Inferior parietal cortex (tissue), 1 donor: ENCODE measurements at regions not wholly inside any gene's neighbourhood (a gene's known extent, or its start where the extent isn't known, plus 50 kb on each side); places are given as distances from the start of the nearest gene placed in this dataset.

Experiments
- DNase-seq: peaks from one replicate; pipeline ENCODE4 v3.0.0-alpha.2; 2016; ENCODE audit errors: extremely low spot score

GRCh38 chr16:87552072-87552718, 50.1 kb upstream of the JPH3 start:
- DNase-seq = no peak

DNA sequence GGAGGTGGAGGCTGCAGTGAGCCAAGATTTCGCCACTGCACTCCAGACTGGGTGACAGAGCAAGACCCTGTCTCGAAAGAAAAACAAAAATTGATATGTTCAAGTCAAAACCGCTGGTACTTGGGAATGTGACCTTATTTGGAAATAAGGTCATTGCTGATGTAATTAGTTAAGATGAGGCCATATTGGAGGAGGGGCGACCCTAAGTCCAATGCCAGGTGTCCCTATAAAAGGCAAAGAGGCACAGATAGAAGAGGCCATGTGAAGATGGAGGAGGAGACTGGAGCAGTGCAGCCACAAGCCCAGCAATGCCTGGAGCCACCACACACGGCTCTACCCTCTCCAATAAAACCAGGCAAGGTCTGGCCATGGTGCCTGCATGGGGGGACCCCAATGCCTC, 50.8 kb upstream of the JPH3 start:
- no peak for DNase-seq

DNA sequence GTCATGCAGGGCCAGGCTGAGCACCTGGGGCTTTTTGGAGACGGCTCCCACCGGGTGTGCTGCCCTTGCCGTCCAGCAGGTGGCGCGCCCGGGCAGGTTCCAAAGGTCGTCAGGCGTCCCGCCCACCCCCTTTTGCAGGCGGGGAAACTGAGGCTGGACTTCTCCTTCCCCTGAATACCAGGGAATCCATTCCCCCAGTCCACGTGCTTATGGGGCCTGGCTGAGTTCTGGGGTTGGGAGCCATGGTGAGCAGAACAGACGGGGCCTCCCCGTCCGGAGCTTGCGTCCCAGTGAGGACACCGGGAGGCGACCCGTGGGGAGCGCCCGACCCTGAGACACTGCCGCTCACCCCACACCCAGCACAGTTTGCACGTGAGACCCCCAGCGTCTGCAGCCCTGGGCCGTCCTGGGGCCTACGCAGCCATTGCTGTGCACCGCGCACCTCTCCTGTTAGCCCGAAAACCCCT, 51.8 kb upstream of the JPH3 start:
- DNase-seq = peak; percentile 17

- no peak for DNase-seq
These were observed 52.4 kb upstream of the JPH3 start for GRCh38 chr16:87549627-87550494.

- DNase-seq = no peak
These were observed 54.3 kb upstream of the JPH3 start for GRCh38 chr16:87548046-87548445.

- DNase-seq = no peak
These were observed 50.8 kb upstream of the ZCCHC14 start for GRCh38 chr16:87543436-87544191.

GRCh38 chr16:87542531-87543102, 49.8 kb upstream of the ZCCHC14 start:
- DNase-seq = no peak
